ENCODE measurements at regions not wholly inside any gene's neighbourhood (a gene's known extent, or its start where the extent isn't known, plus 50 kb on each side); places are given as distances from the start of the nearest gene placed in this dataset.

DNA sequence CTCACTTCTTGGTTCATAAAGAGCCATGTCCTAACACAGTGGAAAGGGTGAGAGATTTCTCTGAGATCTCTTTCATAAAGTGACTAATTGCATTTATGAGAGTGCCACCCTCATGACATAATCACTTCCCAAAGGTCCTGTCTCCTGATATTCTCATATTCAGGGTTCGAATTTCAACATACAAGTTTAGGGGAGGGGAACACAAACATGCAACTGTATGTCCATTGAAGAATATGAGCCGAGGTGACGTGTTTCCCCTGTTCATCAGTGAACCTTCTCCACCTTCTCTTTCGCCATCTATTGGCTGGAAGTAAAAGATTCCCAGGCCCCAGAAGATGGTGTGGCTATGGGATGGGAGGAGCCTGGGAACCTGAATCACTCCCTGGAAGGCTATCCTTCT, 354.2 kb upstream of the ATP2B1 start (continued):
- TF ChIP-seq, protein P1, sequence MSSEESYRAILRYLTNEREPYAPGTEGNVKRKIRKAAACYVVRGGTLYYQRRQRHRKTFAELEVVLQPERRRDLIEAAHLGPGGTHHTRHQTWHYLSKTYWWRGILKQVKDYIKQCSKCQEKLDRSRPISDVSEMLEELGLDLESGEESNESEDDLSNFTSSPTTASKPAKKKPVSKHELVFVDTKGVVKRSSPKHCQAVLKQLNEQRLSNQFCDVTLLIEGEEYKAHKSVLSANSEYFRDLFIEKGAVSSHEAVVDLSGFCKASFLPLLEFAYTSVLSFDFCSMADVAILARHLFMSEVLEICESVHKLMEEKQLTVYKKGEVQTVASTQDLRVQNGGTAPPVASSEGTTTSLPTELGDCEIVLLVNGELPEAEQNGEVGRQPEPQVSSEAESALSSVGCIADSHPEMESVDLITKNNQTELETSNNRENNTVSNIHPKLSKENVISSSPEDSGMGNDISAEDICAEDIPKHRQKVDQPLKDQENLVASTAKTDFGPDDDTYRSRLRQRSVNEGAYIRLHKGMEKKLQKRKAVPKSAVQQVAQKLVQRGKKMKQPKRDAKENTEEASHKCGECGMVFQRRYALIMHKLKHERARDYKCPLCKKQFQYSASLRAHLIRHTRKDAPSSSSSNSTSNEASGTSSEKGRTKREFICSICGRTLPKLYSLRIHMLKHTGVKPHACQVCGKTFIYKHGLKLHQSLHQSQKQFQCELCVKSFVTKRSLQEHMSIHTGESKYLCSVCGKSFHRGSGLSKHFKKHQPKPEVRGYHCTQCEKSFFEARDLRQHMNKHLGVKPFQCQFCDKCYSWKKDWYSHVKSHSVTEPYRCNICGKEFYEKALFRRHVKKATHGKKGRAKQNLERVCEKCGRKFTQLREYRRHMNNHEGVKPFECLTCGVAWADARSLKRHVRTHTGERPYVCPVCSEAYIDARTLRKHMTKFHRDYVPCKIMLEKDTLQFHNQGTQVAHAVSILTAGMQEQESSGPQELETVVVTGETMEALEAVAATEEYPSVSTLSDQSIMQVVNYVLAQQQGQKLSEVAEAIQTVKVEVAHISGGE (CRISPR knock-in tag; IDR thresholded peaks at IDR 0.05), result no peak
- TF ChIP-seq HCFC1 (IDR thresholded peaks at IDR 0.05; ENCODE audit: low read length) (no peak), RBBP5 (conservative IDR thresholded peaks at IDR 0.05) (no peak), ZBTB33 (IDR thresholded peaks at IDR 0.05) (no peak)

GRCh38 chr12:90061809-90062208, 353.2 kb upstream of the ATP2B1 start:
- H3K4me2 ChIP-seq (ENCODE audit: control insufficient read depth, insufficient read depth), result no peak overlapping the region
- CTCF ChIA-PET, result no interaction called here
- SMC1A ChIA-PET (ENCODE audit: uncharacterized antibody, unreplicated experiment), result interaction anchor here (0.9 kb wide), 1 partner anchor 16 kb away, joined by 3 read pairs; no protein-coding TSS in a partner anchor
- H3K9me3 ChIP-seq (replicated peaks; ENCODE audit: control insufficient read depth, insufficient read depth, low read length), result no peaks in the 10 kb centered on the region
- in situ Hi-C loops (cut with MboI), result no loop called here
- FAIRE-seq (no peak), DNase-seq (ENCODE audit: low read depth, low spot score) (no peak), ATAC-seq (no peak)
- no peaks in the 10 kb centered on the region for H4K20me1 ChIP-seq (ENCODE audit: control insufficient read depth, insufficient read depth)
- H3K4me1 ChIP-seq (ENCODE audit: control insufficient read depth, insufficient read depth, low read length), result no peaks in the 10 kb centered on the region
- no peak overlapping the region for H3K9ac ChIP-seq (ENCODE audit: control insufficient read depth, insufficient read depth, low read length)
- no TSS peak for BruUV-seq (replicated peaks)
- no peak overlapping the region for H3K27ac ChIP-seq (ENCODE audit: control insufficient read depth, insufficient read depth)
- no peaks in the 10 kb centered on the region for H3K79me2 ChIP-seq (ENCODE audit: control insufficient read depth, insufficient read depth, low read length)
- H2AFZ ChIP-seq (ENCODE audit: control insufficient read depth, low read depth, low read length), result no peak overlapping the region
- no peaks in the 10 kb centered on the region for H3K27me3 ChIP-seq (replicated peaks in 1 of 2; ENCODE audit: control insufficient read depth in 2 of 2, insufficient read depth in 2 of 2, low read length in 1 of 2)
- 93% methylated on average over 2 of the region's 2 CpGs for WGBS (ENCODE audit: insufficient coverage, insufficient replicate concordance, low lambda C conversion rate, missing lambda C conversion rate)
- no peak for TF ChIP-seq NFYA (IDR thresholded peaks at IDR 0.05; ENCODE audit: borderline replicate concordance, low read depth, low read length)
- no peak overlapping the region for H3K4me3 ChIP-seq
- H3K36me3 ChIP-seq (ENCODE audit: control insufficient read depth in 2 of 2, insufficient read depth in 2 of 2, low read length in 1 of 2), result no peaks in the 10 kb centered on the region
- RAD21 ChIA-PET (ENCODE audit: unreplicated experiment), result no interaction called here
- POLR2A ChIA-PET, result no interaction called here
- intact Hi-C loops (cut with micrococcal nuclease; ENCODE audit: unreplicated experiment), result no loop called here

Data from GM12878 (cell line).